ENCODE measurements at regions not wholly inside any gene's neighbourhood (a gene's known extent, or its start where the extent isn't known, plus 50 kb on each side); places are given as distances from the start of the nearest gene placed in this dataset.

- TF ChIP-seq CTCF (IDR thresholded peaks at IDR 0.05), result no peak
- no peak for TF ChIP-seq EP300 (IDR thresholded peaks at IDR 0.05)
Observed at GRCh38 chr4:99712099-99712498, 54.5 kb upstream of the C4orf54 start.
